ENCODE measurements at regions not wholly inside any gene's neighbourhood (a gene's known extent, or its start where the extent isn't known, plus 50 kb on each side); places are given as distances from the start of the nearest gene placed in this dataset.

DNA sequence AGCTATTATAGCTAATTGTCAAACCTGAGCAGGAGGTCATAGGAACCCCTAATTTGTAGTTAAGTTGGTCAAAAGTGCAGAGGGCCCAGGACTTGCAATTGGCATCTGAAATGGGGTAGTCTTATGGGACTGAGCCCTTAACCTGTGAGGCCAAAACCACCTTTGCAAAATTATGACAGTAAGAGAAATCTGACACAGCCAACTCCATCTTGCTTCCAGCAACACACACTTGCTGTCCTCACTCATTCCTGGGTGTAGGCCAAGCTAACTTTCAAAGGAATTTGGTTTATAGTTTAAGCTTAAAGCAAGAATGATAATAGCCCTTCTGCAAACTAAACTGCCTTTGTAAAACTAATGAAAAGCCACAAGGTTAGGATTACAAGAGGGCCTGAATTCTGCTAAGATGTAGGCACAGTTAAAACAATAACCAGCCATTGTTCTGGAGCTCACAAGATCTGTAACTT lies 57.6 kb upstream of the FRMD4B start:
- intact Hi-C loops (cut with micrococcal nuclease): no loop called here

DNA sequence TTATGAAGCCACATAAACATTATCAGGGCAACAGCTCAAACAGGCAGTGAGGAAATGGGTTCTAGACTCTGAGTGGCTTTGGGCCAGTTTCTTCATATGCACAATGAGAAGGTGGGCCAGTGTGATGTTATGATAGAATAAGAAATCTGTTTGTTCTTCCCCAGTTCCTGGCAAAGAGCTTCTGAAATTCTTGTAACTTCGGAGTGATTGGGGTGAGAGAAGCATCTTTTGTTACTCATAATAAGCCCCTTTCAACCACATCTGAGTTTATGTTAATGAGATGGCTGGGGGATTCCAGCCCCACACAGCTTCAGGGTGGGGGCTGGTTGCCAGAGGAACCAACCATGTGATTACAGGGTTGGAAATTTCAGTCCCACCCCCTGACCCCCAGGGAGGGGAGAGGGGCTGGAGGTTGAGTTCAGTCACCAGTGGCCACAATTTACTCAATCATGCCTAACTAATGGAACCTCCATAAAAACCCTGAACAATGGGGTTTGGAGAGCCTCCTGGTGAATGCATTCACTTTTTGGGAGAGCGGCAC lies 57.0 kb upstream of the FRMD4B start:
- intact Hi-C loops (cut with micrococcal nuclease): no loop called here

GRCh38 chr3:69441732-69442131 lies 55.8 kb upstream of the FRMD4B start:
- intact Hi-C loops (cut with micrococcal nuclease): no loop called here

DNA sequence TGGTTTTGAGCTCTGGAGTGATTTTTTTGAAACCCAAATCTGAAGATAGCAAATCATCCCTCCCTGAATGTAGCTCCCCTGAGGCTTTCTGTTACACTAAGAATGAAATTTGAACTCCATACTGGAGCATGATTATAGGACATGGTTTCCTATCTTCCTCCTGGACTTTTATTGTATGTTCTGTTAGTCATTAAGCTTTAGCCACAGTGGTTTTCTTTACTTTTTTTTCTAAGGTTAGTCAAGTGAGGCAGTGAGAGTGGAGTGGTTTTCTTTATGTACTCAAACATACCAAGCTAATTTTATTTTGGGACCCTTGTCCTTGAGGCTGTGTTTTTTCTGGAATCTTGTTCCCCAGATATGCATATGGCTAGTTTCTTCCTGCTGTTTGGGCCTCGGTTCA lies 55.2 kb upstream of the FRMD4B start:
- intact Hi-C loops (cut with micrococcal nuclease): no loop called here

GRCh38 chr3:69439643-69440270 lies 53.9 kb upstream of the FRMD4B start:
- intact Hi-C loops (cut with micrococcal nuclease): loop anchor here (2.0 kb wide), 1 partner anchor 113 kb away; no protein-coding TSS in a partner anchor

GRCh38 chr3:69438476-69438875 lies 52.6 kb upstream of the FRMD4B start:
- intact Hi-C loops (cut with micrococcal nuclease): loop anchor here (2.0 kb wide), 1 partner anchor 112 kb away; no protein-coding TSS in a partner anchor

- intact Hi-C loops (cut with micrococcal nuclease): no loop called here
Observed at GRCh38 chr3:69435274-69436265, 49.7 kb upstream of the FRMD4B start.

All from T-helper 2 cell treated with Interferon-gamma antibody and Interleukin-4, amounts not matched to agents 100 ng/mL and 5 ng/mL, for 36 hours (primary cell).